ENCODE measurements at regions not wholly inside any gene's neighbourhood (a gene's known extent, or its start where the extent isn't known, plus 50 kb on each side); places are given as distances from the start of the nearest gene placed in this dataset.
A peak's percentile ranks its signal among the peaks of the same experiment; 100 is the strongest.
"Not testable (repeated sequence)": the region's sequence is repeated elsewhere in the genome, so short reads cannot be mapped to it uniquely, and the experiment has no call there.

GRCh38 chr1:82073071-82073470 lies 272.3 kb downstream of the ADGRL2 start:
- ATAC-seq (no peak), DNase-seq (no peak)
- H3K9me3 ChIP-seq, result no peaks in the 10 kb centered on the region
- H3K27me3 ChIP-seq (ENCODE audit: low read depth), result no peaks in the 10 kb centered on the region
- H3K4me3 ChIP-seq, result no peak overlapping the region
- intact Hi-C loops (cut with DNase I), result no loop called here
- H3K27ac ChIP-seq, result no peak overlapping the region
- TF ChIP-seq CTCF (IDR thresholded peaks at IDR 0.05), result no peak
- no peaks in the 10 kb centered on the region for H3K4me1 ChIP-seq
- H3K36me3 ChIP-seq, result no peaks in the 10 kb centered on the region

- Histone ChIP-seq H3K4me1 (no peaks in the 10 kb centered on the region), H3K36me3 (no peaks in the 10 kb centered on the region), H3K27me3 (ENCODE audit: low read depth) (no peaks in the 10 kb centered on the region), H3K27ac (no peak overlapping the region), H3K9me3 (no peaks in the 10 kb centered on the region), H3K4me3 (no peak overlapping the region)
- ATAC-seq, result peak in 1 of 2 donors; percentile 51
- intact Hi-C loops (cut with DNase I), result no loop called here
- no peak for DNase-seq
- no peak for TF ChIP-seq CTCF (IDR thresholded peaks at IDR 0.05)
Observed at GRCh38 chr1:82065916-82066315, 265.2 kb downstream of the ADGRL2 start.

- TF ChIP-seq CTCF (IDR thresholded peaks at IDR 0.05), result no peak
- H3K27me3 ChIP-seq (ENCODE audit: low read depth), result no peaks in the 10 kb centered on the region
- no peaks in the 10 kb centered on the region for H3K4me1 ChIP-seq
- no peak overlapping the region for H3K27ac ChIP-seq
- H3K36me3 ChIP-seq, result no peaks in the 10 kb centered on the region
- ATAC-seq (no peak), DNase-seq (no peak)
- H3K4me3 ChIP-seq, result no peak overlapping the region
- intact Hi-C loops (cut with DNase I), result no loop called here
- no peaks in the 10 kb centered on the region for H3K9me3 ChIP-seq
Observed at GRCh38 chr1:82064691-82065090, 264.0 kb downstream of the ADGRL2 start.

GRCh38 chr1:82062206-82062605 lies 261.5 kb downstream of the ADGRL2 start:
- Histone ChIP-seq H3K36me3 (no peaks in the 10 kb centered on the region), H3K27me3 (ENCODE audit: low read depth) (no peaks in the 10 kb centered on the region), H3K27ac (no peak overlapping the region), H3K4me1 (no peaks in the 10 kb centered on the region), H3K9me3 (no peaks in the 10 kb centered on the region), H3K4me3 (no peak overlapping the region)
- intact Hi-C loops (cut with DNase I), result no loop called here
- no peak for TF ChIP-seq CTCF (IDR thresholded peaks at IDR 0.05)
- no peak for ATAC-seq
- DNase-seq, result no peak

- intact Hi-C loops (cut with DNase I), result no loop called here
- Histone ChIP-seq H3K4me1 (no peaks in the 10 kb centered on the region), H3K4me3 (no peak overlapping the region), H3K27me3 (ENCODE audit: low read depth) (no peaks in the 10 kb centered on the region), H3K36me3 (no peaks in the 10 kb centered on the region), H3K9me3 (peaks cover 1% of the 10 kb centered on the region), H3K27ac (no peak overlapping the region)
- DNase-seq (no peak), ATAC-seq (no peak)
- no peak for TF ChIP-seq CTCF (IDR thresholded peaks at IDR 0.05)
Observed at GRCh38 chr1:82059959-82060358, 259.2 kb downstream of the ADGRL2 start.

GRCh38 chr1:82057011-82057410 lies 256.3 kb downstream of the ADGRL2 start:
- Histone ChIP-seq H3K36me3 (no peaks in the 10 kb centered on the region), H3K4me1 (no peaks in the 10 kb centered on the region), H3K27ac (no peak overlapping the region), H3K9me3 (peaks cover 3% of the 10 kb centered on the region), H3K4me3 (no peak overlapping the region), H3K27me3 (ENCODE audit: low read depth) (no peaks in the 10 kb centered on the region)
- no peak for DNase-seq
- TF ChIP-seq CTCF (IDR thresholded peaks at IDR 0.05), result no peak
- intact Hi-C loops (cut with DNase I), result no loop called here
- no peak for ATAC-seq

GRCh38 chr1:82055375-82055774 lies 254.6 kb downstream of the ADGRL2 start:
- H3K36me3 ChIP-seq; H3K4me1 ChIP-seq; H3K27ac ChIP-seq; DNase-seq; ATAC-seq; intact Hi-C loops (cut with DNase I); H3K9me3 ChIP-seq; H3K4me3 ChIP-seq; H3K27me3 ChIP-seq (ENCODE audit: low read depth): not testable (repeated sequence)
